Spleen (tissue), 7 donors: ENCODE measurements at regions not wholly inside any gene's neighbourhood (a gene's known extent, or its start where the extent isn't known, plus 50 kb on each side); places are given as distances from the start of the nearest gene placed in this dataset.

Experiments
- POLR2AphosphoS5 ChIP-seq, 3 donors: sonication (generic); formaldehyde crosslinking; IDR thresholded peaks; one replicate each; pipeline ENCODE4 v1.5.1; 2017; ENCODE audit warnings: antibody characterized with exemption in 3 of 3
- TF ChIP-seq, protein P1 (sequence below), 11 experiments: fragments of 200-600 bp in 7 of 11; fragments of 450-650 bp in 4 of 11; sonication (generic) in 4 of 11; IDR thresholded peaks in 8 of 11; conservative IDR thresholded peaks in 3 of 11; 1 replicate in 7 of 11; 2 replicates in 4 of 11; pipeline versions ENCODE4 v1.4.0 to v1.8.0; 2016 to 2021; ENCODE audit warnings: antibody characterized with exemption in 11 of 11, inconsistent platforms in 4 of 11, mild to moderate bottlenecking in 1 of 11
- donor health status: DM: no; HTN: no; CAD: no; lungs with moderate emphysema.
- donor health status: DM: no; HTN: no; CAD: no.
- donor health status: DM: no; HTN: no; CAD: no.

DNA sequence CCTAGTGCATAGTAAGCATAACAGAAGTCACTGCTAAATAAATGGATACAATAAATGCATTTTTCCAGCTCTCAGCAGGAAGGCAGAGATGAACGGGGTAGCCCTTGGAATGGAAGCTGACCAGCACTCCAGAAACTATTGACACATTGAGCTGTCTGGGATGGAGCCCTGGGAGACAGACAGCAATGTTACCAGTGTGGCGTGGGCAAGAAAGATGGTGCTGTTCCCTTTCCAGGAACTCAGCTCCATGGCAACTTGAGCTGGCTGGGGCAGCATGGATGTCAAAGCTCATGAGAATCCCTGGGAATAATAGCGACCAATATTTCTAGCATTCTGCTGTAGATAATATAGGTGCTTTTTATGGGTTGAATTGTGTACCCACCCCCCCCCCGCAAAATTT, 104.3 kb upstream of the PTPRT start:
- TF ChIP-seq, protein P1, sequence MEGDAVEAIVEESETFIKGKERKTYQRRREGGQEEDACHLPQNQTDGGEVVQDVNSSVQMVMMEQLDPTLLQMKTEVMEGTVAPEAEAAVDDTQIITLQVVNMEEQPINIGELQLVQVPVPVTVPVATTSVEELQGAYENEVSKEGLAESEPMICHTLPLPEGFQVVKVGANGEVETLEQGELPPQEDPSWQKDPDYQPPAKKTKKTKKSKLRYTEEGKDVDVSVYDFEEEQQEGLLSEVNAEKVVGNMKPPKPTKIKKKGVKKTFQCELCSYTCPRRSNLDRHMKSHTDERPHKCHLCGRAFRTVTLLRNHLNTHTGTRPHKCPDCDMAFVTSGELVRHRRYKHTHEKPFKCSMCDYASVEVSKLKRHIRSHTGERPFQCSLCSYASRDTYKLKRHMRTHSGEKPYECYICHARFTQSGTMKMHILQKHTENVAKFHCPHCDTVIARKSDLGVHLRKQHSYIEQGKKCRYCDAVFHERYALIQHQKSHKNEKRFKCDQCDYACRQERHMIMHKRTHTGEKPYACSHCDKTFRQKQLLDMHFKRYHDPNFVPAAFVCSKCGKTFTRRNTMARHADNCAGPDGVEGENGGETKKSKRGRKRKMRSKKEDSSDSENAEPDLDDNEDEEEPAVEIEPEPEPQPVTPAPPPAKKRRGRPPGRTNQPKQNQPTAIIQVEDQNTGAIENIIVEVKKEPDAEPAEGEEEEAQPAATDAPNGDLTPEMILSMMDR (IDR thresholded peaks at IDR 0.05 in 8 of 11, conservative IDR thresholded peaks at IDR 0.05 in 3 of 11), result no peak
- TF ChIP-seq POLR2AphosphoS5 (IDR thresholded peaks at IDR 0.05), result no peak
